ENCODE measurements at regions not wholly inside any gene's neighbourhood (a gene's known extent, or its start where the extent isn't known, plus 50 kb on each side); places are given as distances from the start of the nearest gene placed in this dataset.

- TF ChIP-seq SUZ12 (IDR thresholded peaks at IDR 0.05; ENCODE audit: extremely low read depth, insufficient read depth, insufficient read length), result no peak
- TF ChIP-seq ZNF274 (IDR thresholded peaks at IDR 0.05; ENCODE audit: low read depth, low read length), result no peak
Observed at GRCh38 chr18:41789001-41789400, 166.0 kb upstream of the PIK3C3 start.

Data from NT2/D1 (cell line).